Peyer's patch (tissue), 4 donors: ENCODE measurements at regions not wholly inside any gene's neighbourhood (a gene's known extent, or its start where the extent isn't known, plus 50 kb on each side); places are given as distances from the start of the nearest gene placed in this dataset.
"Not testable (repeated sequence)": the region's sequence is repeated elsewhere in the genome, so short reads cannot be mapped to it uniquely, and the experiment has no call there.

ENCODE experiments used
- DNase-seq, 3 donors: peaks; one replicate each; pipeline ENCODE4 v3.0.0-alpha.2; 2017 to 2019
- H3K27ac ChIP-seq, 4 donors: fragments of 200-600 bp; sonication (generic); one replicate each; pipeline ENCODE4 v1.5.1; 2016 to 2019
- H3K27me3 ChIP-seq, 2 donors: fragments of 200-600 bp; sonication (generic); one replicate each; pipeline ENCODE4 v1.5.1; 2019
- H3K36me3 ChIP-seq, 3 donors: fragments of 200-600 bp; sonication (generic); one replicate each; pipeline ENCODE4 v1.5.1; 2016 to 2019
- H3K4me1 ChIP-seq, 4 donors: fragments of 200-600 bp; sonication (generic); one replicate each; pipeline ENCODE4 v1.5.1; 2016 to 2019
- H3K4me3 ChIP-seq, 4 donors: fragments of 200-600 bp; sonication (generic); 1 replicate in 3 of 4; 2 replicates in 1 of 4; pipeline ENCODE4 v1.5.1; 2016 to 2019; ENCODE audit warnings: mild to moderate bottlenecking in 1 of 4
- H3K9me3 ChIP-seq, 4 donors: fragments of 200-600 bp; sonication (generic); one replicate each; pipeline ENCODE4 v1.5.1; 2016 to 2019; ENCODE audit warnings: mild to moderate bottlenecking in 1 of 4
- CTCF ChIP-seq, 6 experiments: fragments of 450-650 bp in 4 of 6; fragments of 200-600 bp in 2 of 6; sonication (generic) in 1 of 6; IDR thresholded peaks; one replicate each; pipeline ENCODE4 v1.5.1; 2017 to 2019; ENCODE audit warnings: antibody characterized with exemption in 6 of 6, mild to moderate bottlenecking in 3 of 6, moderate library complexity in 1 of 6
- POLR2A ChIP-seq, 2 donors: fragments of 450-650 bp; IDR thresholded peaks; one replicate each; pipeline ENCODE4 v1.5.1; 2017; ENCODE audit warnings: antibody characterized with exemption in 2 of 2, mild to moderate bottlenecking in 2 of 2, moderate library complexity in 2 of 2

GRCh38 chr6:174036-174435 is 118.3 kb upstream of the DUSP22 start:
- Histone ChIP-seq H3K4me1 (no peaks in the 10 kb centered on the region), H3K36me3 (no peaks in the 10 kb centered on the region), H3K27ac (no peak overlapping the region), H3K9me3 (no peaks in the 10 kb centered on the region), H3K27me3 (no peaks in the 10 kb centered on the region), H3K4me3 (no peak overlapping the region)
- no peak for DNase-seq
- TF ChIP-seq CTCF (IDR thresholded peaks at IDR 0.05) (no peak), POLR2A (IDR thresholded peaks at IDR 0.05) (no peak)

GRCh38 chr6:175680-176079 is 116.6 kb upstream of the DUSP22 start:
- DNase-seq, result no peak
- Histone ChIP-seq H3K27ac (no peak overlapping the region), H3K27me3 (no peaks in the 10 kb centered on the region), H3K4me3 (no peak overlapping the region), H3K9me3 (no peaks in the 10 kb centered on the region), H3K4me1 (no peaks in the 10 kb centered on the region), H3K36me3 (no peaks in the 10 kb centered on the region)
- TF ChIP-seq POLR2A (IDR thresholded peaks at IDR 0.05) (no peak), CTCF (IDR thresholded peaks at IDR 0.05) (no peak)

- no peaks in the 10 kb centered on the region for H3K9me3 ChIP-seq
- no peaks in the 10 kb centered on the region for H3K27me3 ChIP-seq
- H3K4me1 ChIP-seq, result no peaks in the 10 kb centered on the region
- DNase-seq, result no peak
- no peak overlapping the region for H3K4me3 ChIP-seq
- H3K36me3 ChIP-seq, result no peaks in the 10 kb centered on the region
- TF ChIP-seq CTCF (IDR thresholded peaks at IDR 0.05) (no peak), POLR2A (IDR thresholded peaks at IDR 0.05) (no peak)
- no peak overlapping the region for H3K27ac ChIP-seq
Observed at GRCh38 chr6:176766-177165, 115.5 kb upstream of the DUSP22 start.

- no peaks in the 10 kb centered on the region for H3K9me3 ChIP-seq
- TF ChIP-seq POLR2A (IDR thresholded peaks at IDR 0.05) (no peak), CTCF (IDR thresholded peaks at IDR 0.05) (no peak)
- no peaks in the 10 kb centered on the region for H3K36me3 ChIP-seq
- H3K27ac ChIP-seq, result no peak overlapping the region
- no peaks in the 10 kb centered on the region for H3K27me3 ChIP-seq
- H3K4me1 ChIP-seq, result no peaks in the 10 kb centered on the region
- DNase-seq, result no peak
- H3K4me3 ChIP-seq, result no peak overlapping the region
Observed at GRCh38 chr6:178119-178518, 114.2 kb upstream of the DUSP22 start.

- not testable (repeated sequence) for H3K27me3 ChIP-seq, H3K9me3 ChIP-seq, H3K4me3 ChIP-seq, DNase-seq, H3K4me1 ChIP-seq, H3K36me3 ChIP-seq, H3K27ac ChIP-seq
Observed at GRCh38 chr6:178929-179328, 113.4 kb upstream of the DUSP22 start.

- Histone ChIP-seq H3K9me3 (no peaks in the 10 kb centered on the region), H3K27me3 (no peaks in the 10 kb centered on the region), H3K4me3 (no peak overlapping the region), H3K4me1 (no peaks in the 10 kb centered on the region), H3K36me3 (no peaks in the 10 kb centered on the region), H3K27ac (no peak overlapping the region)
- DNase-seq, result no peak
- TF ChIP-seq POLR2A (IDR thresholded peaks at IDR 0.05) (no peak), CTCF (IDR thresholded peaks at IDR 0.05) (no peak)
Observed at GRCh38 chr6:179340-179950, 112.8 kb upstream of the DUSP22 start.

- not testable (repeated sequence) for DNase-seq, H3K27me3 ChIP-seq, H3K4me3 ChIP-seq, H3K4me1 ChIP-seq, H3K36me3 ChIP-seq, H3K9me3 ChIP-seq, H3K27ac ChIP-seq
Observed at GRCh38 chr6:180091-180694, 112.1 kb upstream of the DUSP22 start.
